Transverse colon (tissue), 4 donors: ENCODE measurements at regions not wholly inside any gene's neighbourhood (a gene's known extent, or its start where the extent isn't known, plus 50 kb on each side); places are given as distances from the start of the nearest gene placed in this dataset.

Experiments used
- EP300 ChIP-seq: sonication (generic); formaldehyde crosslinking; IDR thresholded peaks from one replicate; pipeline ENCODE4 v1.6.1; 2017; ENCODE audit warnings: antibody characterized with exemption, low read depth
- POLR2A ChIP-seq: fragments of 450-650 bp; IDR thresholded peaks from one replicate; pipeline ENCODE4 v1.6.1; 2016; ENCODE audit warnings: antibody characterized with exemption, mild to moderate bottlenecking, moderate library complexity
- POLR2AphosphoS5 ChIP-seq, 3 donors: sonication (generic); formaldehyde crosslinking; IDR thresholded peaks; one replicate each; pipeline ENCODE4 v1.6.1; 2016; ENCODE audit warnings: antibody characterized with exemption in 3 of 3
- TF ChIP-seq, protein P1 (sequence below), 5 experiments: fragments of 200-600 bp in 3 of 5; fragments of 450-650 bp in 2 of 5; sonication (generic) in 3 of 5; IDR thresholded peaks; 1 replicate in 2 of 5; 2 replicates in 3 of 5; pipeline ENCODE4 v1.5.1; 2016 to 2017; ENCODE audit warnings: antibody characterized with exemption in 5 of 5, inconsistent platforms in 3 of 5, mild to moderate bottlenecking in 2 of 5, moderate library complexity in 1 of 5

DNA sequence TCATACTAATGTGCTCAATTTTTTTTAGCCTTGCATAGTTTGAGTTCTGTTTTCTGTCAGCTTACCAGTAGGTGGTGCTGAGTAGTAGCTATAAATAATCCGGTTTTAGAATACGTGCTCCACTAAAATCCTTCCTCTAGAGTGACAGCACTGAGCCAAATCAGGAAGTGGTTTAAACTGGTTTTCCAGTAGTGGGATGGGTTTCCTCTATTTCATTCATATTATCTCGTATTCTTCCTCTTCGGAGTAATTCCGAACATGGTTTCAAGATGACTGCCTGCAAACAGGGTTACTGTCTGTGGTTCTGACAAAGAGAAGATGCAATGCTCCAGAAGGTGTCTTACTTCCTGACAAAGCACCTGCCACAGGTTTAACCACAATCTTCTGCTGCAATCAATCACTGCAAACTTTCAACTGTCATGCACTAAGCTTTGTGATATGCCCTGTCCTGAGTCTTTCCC is 496.9 kb upstream of the VRK2 start:
- TF ChIP-seq, protein P1, sequence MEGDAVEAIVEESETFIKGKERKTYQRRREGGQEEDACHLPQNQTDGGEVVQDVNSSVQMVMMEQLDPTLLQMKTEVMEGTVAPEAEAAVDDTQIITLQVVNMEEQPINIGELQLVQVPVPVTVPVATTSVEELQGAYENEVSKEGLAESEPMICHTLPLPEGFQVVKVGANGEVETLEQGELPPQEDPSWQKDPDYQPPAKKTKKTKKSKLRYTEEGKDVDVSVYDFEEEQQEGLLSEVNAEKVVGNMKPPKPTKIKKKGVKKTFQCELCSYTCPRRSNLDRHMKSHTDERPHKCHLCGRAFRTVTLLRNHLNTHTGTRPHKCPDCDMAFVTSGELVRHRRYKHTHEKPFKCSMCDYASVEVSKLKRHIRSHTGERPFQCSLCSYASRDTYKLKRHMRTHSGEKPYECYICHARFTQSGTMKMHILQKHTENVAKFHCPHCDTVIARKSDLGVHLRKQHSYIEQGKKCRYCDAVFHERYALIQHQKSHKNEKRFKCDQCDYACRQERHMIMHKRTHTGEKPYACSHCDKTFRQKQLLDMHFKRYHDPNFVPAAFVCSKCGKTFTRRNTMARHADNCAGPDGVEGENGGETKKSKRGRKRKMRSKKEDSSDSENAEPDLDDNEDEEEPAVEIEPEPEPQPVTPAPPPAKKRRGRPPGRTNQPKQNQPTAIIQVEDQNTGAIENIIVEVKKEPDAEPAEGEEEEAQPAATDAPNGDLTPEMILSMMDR (IDR thresholded peaks at IDR 0.05) = no peak
- TF ChIP-seq POLR2A = no peak
- TF ChIP-seq EP300 = no peak
- TF ChIP-seq POLR2AphosphoS5 (IDR thresholded peaks at IDR 0.05) = no peak
